Hindlimb muscle (tissue), 1 donor: ENCODE measurements at regions not wholly inside any gene's neighbourhood (a gene's known extent, or its start where the extent isn't known, plus 50 kb on each side); places are given as distances from the start of the nearest gene placed in this dataset.
"Not testable (repeated sequence)": the region's sequence is repeated elsewhere in the genome, so short reads cannot be mapped to it uniquely, and the experiment has no call there.

ENCODE experiments used
- DNase-seq: peaks from one replicate; pipeline ENCODE4 v3.0.0-alpha.2; 2013

DNA sequence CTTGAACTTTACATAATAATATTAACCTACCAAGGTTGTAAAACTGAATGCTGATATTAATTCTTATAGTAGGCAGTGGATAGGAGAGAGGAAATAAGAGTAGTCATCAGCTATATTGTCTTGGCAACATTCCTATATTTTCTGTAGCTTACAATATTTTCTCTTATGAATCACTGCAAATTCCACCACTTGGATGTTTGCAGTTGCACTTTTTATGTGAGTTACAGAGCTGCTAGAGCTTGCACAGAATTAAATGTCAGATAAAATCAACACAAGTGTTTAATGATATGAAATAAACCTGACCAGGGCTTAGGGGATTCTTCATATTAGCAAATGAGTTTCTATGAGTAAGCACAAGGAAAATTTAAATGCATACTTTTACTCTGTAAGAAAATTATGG is 1710.1 kb downstream of the SI start:
- DNase-seq: no peak

DNA sequence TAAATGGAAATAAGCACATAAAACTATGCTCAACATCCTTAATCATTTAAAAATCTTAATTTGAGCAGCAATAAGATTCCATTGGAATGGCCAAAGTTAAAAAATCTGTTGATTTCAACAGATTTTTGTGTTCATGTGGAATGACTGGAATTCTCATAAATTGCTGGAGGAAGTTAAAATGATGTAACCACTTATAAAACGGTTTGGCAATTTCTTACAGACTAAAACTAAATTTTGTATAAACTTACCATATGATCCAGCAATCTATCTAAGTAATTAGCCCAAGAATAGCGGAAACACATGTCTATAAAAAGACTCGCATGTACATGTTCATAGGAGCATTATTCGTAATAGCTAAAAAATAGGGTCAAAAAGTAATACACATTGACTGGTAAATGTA is 1713.6 kb downstream of the SI start:
- no peak for DNase-seq

DNA sequence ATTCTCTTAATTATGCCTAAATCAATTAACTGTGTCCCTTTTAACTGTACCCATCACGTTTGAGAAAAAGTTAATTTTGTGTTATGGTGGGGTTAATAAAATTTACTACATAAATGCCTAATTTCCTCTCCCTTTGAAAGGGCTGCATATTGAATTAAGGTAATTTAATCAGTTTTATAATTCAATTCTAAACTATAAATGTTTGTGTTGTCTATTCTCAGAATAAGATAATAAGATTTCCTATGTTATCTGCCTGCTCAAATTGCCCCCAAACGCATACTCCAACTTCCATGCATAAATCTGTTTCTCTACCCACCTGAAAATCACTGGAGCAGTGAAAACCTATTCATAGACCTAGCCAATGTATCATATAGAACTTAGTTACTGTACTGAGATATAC is 1716.1 kb downstream of the SI start:
- no peak for DNase-seq

DNA sequence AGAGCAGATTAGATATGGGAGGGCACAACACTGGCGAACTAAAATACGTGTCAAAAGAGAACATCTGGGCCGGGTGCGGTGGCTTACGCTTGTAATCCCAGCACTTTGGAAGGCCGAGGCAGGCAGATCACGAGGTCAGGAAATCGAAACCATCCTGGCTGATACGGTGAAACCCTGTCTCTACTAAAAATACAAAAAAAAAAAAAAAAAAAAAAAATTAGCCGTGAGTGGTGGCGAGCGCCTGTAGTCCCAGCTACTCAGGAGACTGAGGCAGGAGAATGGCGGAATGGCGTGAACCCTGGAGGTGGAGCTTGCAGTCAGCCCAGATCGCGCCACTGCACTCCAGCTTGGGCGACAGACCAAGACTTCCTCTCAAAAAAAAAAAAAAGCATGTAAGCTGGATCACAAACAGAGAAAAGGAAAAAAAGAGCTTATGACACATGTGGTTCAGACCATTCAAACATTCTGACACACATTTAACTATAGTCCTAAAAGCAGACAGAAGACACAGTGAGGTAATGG is 1716.9 kb downstream of the SI start:
- not testable (repeated sequence) for DNase-seq

DNA sequence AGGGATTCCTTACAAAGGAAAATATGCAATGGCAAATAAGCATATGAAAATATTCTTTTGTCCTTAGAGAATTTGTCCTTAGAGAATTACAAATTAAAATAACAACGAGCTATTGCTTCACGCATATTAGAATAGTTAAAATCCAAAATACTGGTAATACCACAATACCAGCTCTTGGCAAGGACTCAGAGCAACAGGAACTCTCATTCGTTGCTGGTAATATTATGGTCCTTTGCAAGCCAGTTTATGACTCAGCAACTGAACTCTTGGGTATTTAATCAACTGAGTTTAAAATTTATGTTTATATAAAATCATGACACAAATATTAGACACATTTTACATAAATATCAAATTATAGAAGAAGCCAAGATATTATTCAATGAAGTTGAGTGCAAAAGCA is 1730.4 kb downstream of the SI start:
- no peak for DNase-seq

DNA sequence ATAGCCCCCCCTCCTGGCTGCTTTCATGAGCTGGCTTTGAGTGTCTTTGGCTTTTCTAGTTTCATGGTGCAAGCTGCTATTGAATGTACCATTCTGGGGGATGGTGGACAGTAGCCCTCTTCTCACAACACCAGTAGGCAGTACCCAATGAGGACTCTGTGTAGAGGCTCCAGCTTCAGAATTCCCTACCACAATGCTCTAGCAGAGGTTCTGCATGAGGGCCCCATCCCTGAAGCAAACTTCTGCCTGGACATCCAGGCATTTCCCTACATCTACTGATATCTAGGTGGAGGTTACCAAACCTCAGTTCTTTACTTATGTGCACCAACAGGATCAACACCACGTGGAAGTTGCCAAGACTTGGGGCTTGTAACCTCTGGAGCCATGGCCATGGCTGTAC is 1742.9 kb downstream of the SI start:
- DNase-seq: no peak

DNA sequence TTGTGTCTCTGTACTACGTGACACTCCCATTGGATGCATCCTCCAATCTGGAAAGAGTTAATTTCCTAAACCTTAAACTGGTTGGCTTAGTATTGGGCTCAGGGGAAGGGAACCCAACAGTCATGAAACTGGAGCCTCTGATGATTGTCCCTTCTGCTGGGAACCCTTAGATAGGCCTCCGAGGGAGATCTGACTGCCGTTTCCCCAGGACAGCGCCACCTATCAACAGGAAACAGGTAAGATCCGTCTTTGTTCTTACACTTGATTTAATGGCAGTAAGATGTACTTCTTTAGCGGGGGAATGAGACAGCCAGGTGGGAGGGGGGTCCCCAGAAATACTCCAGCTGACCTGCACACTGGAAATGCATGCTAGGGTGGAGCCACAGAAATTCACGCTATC is 1749.6 kb downstream of the SI start:
- no peak for DNase-seq

DNA sequence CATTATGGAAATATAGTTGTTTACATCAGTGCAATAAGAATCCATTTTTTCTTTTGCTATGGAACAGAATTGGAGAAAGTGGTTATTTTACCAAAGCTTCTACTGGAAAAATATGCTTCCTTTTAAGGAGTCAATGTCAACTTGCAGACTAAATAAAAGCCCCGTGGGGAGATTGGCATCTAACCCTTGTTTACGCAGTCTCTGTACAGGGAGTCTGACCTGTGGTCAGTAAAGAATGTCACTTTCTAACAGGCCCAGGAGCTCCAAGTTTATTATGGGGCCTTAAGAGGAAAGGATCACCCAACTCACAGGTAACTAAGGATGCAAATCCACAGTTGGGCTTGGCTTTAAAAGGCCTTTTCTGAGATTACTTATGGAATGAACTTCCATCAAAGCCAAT is 1751.2 kb downstream of the SI start:
- no peak for DNase-seq

DNA sequence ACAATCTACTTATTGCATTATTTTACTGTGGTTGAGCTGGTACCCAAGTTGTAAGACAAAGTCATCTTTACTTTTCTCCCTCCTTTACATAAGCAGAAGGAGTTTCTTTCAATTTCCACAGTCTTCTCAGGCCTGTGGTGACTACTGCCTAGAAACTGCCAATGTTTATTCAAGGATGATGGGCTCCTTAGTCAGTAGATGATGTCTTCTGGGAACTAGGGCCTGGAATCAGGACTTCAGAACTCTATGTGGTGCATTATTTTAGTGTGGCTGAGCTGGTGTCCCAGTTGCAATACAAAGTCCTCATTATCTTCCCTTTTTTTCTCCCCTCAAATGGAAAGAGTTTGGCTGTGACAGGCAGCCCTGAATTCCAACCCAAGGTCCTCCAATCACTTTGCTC is 1762.5 kb downstream of the SI start:
- no peak for DNase-seq

DNA sequence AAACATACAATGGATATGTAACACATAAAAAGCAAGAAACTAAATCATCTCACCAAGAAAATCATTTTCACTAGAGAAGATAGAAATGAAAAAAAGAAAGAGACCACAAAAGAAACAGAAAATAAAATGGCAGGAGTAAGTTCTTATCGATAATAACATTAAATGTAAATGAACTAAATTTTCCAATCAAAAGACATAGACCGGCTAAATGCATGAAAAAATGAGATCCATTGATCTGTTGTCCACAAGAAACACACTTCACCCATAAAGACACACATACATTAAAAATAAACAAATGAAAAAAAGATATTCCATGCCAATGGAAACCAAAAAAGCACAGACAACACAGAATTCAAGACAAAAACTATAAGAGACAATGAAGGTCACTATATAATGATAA is 1771.9 kb downstream of the SI start:
- DNase-seq: no peak

DNA sequence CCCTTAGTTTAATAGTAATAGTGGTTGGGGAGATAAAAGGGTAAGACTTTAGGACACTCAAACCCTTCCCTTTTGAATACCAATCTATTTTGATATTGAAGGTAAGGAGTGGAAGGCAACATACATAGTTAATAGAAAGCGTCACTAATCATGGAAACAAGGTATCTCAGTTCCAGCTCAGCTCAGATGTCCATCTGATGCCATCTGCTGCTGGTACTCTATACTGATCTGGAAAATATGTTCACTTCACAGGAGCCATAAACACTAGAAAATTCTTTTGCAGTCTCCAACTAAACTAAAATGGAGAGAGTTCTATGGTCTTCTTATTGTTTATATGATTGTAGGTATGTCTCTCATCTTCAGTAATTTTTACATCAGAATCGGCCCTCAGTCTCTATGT is 1777.1 kb downstream of the OTOL1 start:
- no peak for DNase-seq

DNA sequence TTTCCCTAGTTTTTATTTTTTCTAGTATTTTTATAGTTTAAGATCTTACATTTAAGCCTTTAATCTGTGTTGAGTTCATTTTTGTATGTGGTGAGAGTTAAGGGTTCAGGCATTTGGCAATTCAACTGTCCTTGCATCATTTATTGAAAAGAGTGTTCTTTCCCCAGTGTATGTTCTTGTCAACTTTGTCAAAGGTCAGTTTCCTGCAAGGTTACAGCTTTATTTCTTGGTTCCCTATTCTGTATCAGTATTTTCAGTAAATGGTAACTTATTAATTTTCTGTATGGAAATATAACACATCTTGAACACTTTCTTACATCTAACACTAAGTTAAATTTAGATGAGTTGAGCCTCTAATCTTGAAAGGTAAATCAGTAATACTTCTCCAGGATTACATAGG is 1770.1 kb downstream of the OTOL1 start:
- no peak for DNase-seq

DNA sequence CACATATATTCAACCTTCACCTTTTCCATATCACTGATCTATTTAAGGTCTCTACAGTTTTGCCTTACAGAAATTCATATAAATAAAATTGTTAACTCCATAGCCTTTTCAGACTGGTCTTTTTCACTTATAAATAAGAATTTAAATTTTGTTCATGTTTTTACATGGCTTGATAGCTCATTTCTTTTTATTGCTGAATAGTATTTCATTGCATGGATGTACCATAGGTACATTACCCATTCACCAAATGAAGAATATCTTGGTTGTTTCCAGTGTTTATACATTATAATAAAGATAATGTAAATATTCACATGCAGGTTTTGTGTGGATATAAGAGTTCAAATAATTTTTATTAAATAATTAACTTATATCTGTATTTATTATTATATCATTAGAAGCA is 1765.0 kb downstream of the OTOL1 start:
- DNase-seq: no peak

DNA sequence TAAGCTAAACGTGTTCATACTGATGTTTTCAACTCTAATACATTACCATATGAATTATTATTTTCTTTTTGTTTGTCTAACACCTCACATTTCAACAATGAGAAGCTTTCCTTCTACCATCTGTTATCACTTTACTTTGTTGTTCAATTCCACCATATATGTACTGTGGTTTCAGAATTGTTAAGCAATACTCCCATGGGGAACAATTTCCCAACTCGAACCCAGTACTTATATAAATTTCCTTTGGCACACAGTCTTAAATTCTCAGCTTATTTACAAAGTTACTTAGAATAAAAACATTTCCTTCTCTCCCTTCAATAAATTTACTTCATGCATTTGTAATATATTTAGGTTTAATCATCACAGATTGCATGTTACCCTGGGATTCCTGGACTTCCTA is 1764.4 kb downstream of the OTOL1 start:
- no peak for DNase-seq

DNA sequence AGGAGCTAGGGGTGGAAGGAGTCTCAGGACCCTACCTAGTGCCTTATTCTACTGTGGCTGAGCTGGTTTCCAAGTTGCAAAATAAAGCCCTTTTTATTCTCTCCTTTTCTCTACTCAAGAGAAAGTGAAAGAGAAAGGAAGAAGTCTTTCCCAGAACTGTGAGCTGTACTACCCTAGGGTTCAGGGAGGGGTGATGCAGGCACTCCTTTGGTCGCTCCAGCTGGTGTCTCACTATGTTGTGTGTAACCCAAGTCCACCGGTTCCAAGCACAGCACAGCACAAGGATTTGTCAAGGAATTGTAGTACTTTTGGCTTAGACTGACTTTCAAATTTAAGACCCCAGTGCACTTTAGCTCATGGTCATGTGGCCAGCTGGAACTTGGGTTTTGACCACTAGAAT is 1721.7 kb downstream of the OTOL1 start:
- no peak for DNase-seq

DNA sequence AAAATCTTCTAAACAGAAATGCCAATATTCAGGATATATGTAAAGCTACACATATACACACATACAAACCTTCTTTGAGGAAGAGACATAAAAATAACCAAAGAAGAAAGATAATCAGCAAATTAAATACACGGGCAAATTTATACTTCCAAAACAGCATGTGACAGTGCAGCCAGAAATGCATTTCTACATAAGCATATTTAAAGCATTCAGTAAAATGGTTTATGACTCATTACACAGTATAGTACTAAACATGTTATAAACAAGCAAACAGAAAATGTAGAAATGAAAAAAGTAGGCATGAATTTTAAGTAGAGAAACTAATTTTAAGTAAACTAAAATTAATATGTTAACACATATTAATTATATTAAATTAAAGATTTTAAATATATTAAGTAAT is 1717.2 kb downstream of the OTOL1 start:
- no peak for DNase-seq

DNA sequence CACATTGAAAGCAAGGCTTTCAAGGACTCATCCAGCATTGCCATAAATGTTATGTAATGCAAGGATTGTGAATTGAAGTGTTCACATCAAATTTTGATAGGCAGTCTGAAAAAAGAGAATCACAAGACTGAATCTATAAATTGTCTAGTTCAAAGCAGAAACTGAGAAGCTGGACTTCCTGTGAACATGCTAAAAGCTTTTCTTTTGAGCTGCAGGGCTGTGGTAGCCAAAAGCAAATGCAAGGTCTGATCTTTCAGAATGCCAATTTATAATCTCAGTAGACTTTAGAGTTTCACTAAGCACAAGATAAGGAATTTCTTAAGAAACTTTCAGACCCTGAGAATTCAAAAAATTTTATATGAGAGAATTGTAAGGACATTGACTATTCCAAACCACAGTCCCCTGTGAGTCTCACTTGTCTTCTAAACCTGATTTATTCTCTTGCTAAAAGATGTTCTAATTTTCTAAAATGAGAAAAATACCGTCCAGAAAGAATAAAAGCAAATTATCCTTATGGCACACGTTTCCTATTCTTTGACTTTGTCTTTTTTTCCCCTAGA is 1700.3 kb downstream of the OTOL1 start:
- no peak for DNase-seq

DNA sequence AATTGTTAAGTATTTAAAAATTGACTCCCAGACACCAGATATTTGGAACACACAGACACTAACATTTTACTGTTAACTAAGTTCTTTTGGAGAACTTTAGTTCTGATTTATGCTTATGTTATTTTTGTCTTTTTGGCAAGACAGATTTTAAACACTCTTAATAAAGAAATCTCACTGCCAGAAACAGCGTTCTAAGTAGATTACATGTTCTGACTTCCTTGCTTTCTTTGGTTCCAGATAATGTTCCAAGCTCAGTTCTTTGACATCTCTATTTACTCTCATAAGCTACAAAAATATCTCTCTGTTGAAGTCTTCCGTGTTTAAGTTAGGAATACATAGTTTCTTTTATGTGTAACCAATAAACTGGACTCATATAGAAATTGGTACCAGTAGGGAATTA is 1699.6 kb downstream of the OTOL1 start:
- no peak for DNase-seq

DNA sequence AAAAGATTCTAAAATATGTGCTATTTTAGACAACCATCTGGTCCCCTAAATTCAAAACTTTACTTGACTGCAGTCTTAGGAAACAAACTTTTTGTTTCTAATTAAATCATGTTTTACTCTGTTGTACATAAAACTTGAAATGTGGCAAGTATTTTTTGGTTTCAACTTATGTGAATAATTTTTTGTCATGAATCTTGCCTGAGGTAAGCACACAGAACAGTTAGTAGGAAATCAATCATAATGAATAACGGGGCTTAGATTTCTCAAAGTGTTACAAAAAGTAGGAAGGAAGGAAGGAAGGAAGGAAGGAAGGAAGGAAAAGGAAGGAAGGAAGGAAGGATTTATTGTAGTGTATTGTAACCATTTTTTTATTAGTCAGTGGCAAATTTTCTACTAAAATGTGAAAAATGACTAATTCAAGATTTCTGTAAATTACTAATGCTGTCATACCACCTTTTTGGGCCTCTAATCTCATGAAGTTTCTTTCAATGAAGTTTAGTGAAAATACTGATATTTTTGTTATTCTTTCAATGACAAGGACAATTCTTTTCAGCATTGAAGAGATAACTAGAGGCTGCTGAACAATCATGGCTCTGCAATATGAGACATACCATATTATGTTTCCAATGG is 1689.2 kb downstream of the OTOL1 start:
- no peak for DNase-seq

DNA sequence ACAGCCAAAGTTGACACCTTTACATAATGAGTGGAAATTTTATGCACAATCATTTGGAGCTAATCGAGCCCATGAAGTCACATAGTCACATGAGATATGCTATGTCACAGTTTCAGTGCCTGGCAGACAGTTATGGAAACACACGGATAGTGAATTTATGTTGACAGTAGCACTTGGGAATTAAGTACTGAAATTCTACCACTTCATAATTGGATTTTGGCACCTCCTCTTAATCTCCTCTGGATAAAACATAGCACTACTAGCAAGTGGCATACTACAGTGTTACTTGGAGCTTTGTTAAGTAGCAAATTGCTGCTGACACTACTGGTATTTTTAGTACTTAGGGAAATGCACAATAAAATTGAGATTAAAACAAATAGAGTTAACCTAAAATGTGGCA is 1679.4 kb downstream of the OTOL1 start:
- DNase-seq: no peak

DNA sequence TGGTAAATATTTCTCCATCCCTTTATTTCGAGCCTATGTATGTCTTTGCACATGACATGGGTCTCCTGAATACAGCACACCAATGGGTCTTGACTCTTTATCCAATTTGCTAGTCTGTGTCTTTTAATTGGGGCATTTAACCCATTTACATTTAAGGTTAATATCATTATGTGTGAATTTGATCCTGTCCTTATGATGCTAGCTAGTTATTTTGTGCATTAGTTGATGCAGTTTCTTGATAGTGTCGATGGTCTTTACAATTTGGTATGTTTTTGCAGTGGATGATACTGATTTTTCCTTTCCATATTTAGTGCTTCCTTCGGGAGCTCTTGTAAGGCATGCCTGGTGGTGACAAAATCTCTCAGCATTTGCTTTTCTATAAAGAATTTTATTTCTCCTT is 1675.9 kb downstream of the OTOL1 start:
- DNase-seq: not testable (repeated sequence)

DNA sequence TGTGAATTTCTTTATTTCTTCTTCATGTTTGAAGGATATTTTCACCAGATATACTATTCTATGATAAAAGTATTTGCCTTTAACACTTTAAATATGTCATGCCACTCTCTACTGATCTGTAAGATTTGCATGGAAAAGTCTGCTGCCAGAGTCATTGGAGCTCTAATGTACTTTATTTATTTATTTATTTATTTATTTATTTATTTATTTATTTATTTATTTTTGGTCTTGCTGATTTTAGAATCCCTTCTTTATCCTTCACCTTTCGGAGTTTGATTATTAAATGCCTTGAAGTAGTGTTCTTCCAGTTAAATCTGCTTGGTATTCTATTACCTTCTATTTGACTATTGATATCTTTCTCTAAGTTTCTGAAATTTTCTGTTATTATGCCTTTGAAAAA is 1669.6 kb downstream of the OTOL1 start:
- no peak for DNase-seq

DNA sequence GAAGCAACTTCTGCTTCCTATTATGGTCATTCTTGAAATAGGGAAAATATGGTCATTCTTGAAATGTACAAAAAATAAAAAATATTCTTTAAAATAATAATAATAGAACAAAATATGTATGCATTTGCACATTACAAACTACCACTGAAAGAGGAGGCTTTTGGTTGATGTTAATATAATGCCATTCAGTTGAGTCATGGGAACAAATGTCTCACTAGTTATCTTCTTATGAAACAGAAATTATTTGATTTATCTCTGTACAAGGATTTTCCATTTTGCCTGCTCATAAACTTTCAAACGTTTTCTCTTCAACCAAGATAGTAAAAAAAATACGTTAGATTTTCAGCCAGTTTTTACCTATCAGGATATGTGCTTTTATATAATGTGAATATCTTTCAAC is 1662.7 kb downstream of the OTOL1 start:
- DNase-seq: no peak

DNA sequence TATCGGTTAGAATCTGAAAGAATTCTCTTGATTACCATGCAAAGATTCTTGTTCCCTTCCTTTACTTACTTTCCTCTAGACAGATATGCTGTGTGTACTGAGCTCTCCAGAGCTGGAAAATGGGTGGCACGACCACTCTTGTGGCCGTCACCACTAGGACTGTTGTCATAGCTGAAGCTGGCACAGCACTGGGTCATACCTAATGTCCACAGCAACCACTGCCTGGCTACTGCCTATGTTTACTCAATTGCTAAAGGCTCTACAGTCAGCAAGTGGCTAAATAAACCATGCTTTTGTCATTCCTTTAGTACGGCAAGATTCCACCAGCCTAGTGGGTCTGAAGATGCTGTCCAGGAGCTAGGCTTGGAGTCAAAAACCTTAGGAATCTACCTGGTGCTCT is 1643.0 kb downstream of the OTOL1 start:
- DNase-seq: no peak

DNA sequence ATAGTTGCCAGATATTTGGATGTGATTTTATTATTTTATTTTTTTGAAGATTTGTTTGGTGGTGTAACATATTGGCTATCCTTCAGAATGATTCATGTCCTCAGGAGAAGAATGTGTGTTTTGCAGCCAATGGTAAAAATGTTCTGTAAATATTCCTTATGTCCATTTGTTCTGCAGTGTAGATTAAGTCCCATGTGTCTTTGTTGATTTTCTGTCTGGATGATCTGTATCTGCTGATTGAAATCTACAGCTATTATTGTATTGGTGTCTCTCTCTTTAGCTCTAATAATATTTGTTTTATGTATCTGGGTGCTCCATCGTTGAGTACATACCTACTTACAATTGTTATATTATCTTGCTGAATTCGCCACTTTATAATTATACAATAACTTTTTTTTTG is 1641.7 kb downstream of the OTOL1 start:
- no peak for DNase-seq
